T-cell (primary cell): ENCODE measurements at regions not wholly inside any gene's neighbourhood (a gene's known extent, or its start where the extent isn't known, plus 50 kb on each side); places are given as distances from the start of the nearest gene placed in this dataset.
"Not testable (repeated sequence)": the region's sequence is repeated elsewhere in the genome, so short reads cannot be mapped to it uniquely, and the experiment has no call there.

Source experiments
- ATAC-seq, 4 experiments: fragments of 200-7000 bp in 3 of 4; fragments of 150-1000 bp in 1 of 4; cut with Tn5 transposase; replicated peaks in 1 of 4; 1 replicate in 3 of 4; 2 replicates in 1 of 4; pipeline ENCODE4 v1.10.0; 2021; ENCODE audit warnings: moderate library complexity in 3 of 4, mild to moderate bottlenecking in 2 of 4, moderate number of reproducible peaks in 1 of 4
- CTCF ChIA-PET, 2 donors: fragments of 300-600 bp; sonication (Branson Sonifier 250); formaldehyde crosslinking; loops; one replicate each; lab custom pipeline; 2022; ENCODE audit warnings: antibody characterized with exemption in 2 of 2; lab: Charles Lee
- POLR2A ChIA-PET, 2 donors: fragments of 300-600 bp; sonication (Branson Sonifier 250); formaldehyde crosslinking; loops; one replicate each; lab custom pipeline; 2022; ENCODE audit warnings: antibody characterized with exemption in 2 of 2; lab: Charles Lee
- DNase-seq, 35 experiments: peaks; one replicate each; pipeline versions ENCODE4 v3.0.0 to v3.0.0-alpha.2; 2013 to 2023
- H3K27ac ChIP-seq: one replicate; pipeline ENCODE4 v1.5.1; 2013; ENCODE audit warnings: low read length
- H3K27me3 ChIP-seq, 2 experiments: replicated peaks in 1 of 2; 1 replicate in 1 of 2; 2 replicates in 1 of 2; pipeline versions ENCODE4 v1.6.1 to v1.7.0; 2013; ENCODE audit warnings: low read length in 1 of 2, mixed read lengths in 1 of 2; ENCODE audit not compliant: control insufficient read depth in 2 of 2, insufficient read depth in 2 of 2; ENCODE audit errors: extremely low read depth in 1 of 2
- H3K36me3 ChIP-seq, 2 donors: 1 replicate in 1 of 2; 2 replicates in 1 of 2; pipeline versions ENCODE4 v1.6.1 to v1.7.0; 2013; ENCODE audit warnings: low read length in 1 of 2; ENCODE audit not compliant: control insufficient read depth in 2 of 2, insufficient read depth in 1 of 2; ENCODE audit errors: extremely low read depth in 1 of 2
- H3K4me1 ChIP-seq, 2 experiments: 1 replicate in 1 of 2; 2 replicates in 1 of 2; pipeline versions ENCODE4 v1.6.1 to v1.7.0; 2013; ENCODE audit warnings: low read length in 2 of 2, mixed read lengths in 1 of 2; ENCODE audit not compliant: insufficient read depth in 2 of 2, control insufficient read depth in 1 of 2; ENCODE audit errors: extremely low read depth in 1 of 2
- H3K4me3 ChIP-seq, 2 donors: 1 replicate in 1 of 2; 2 replicates in 1 of 2; pipeline versions ENCODE4 v1.5.1 to v1.7.0; 2013; ENCODE audit warnings: mild to moderate bottlenecking in 2 of 2, low read length in 1 of 2, moderate library complexity in 1 of 2; ENCODE audit not compliant: control insufficient read depth in 1 of 2; ENCODE audit errors: extremely low read depth in 1 of 2
- H3K9me3 ChIP-seq: 2 replicates; pipeline ENCODE4 v1.7.0; 2013
- H3K27ac Mint-ChIP-seq, 2 donors: one replicate each; pipeline ENCODE4 v1.8.0; 2020 to 2021; ENCODE audit warnings: mild to moderate bottlenecking in 2 of 2, mixed read lengths in 2 of 2
- H3K27me3 Mint-ChIP-seq, 2 donors: one replicate each; pipeline ENCODE4 v1.8.0; 2021 to 2022; ENCODE audit warnings: mixed read lengths in 2 of 2
- H3K36me3 Mint-ChIP-seq: one replicate; pipeline ENCODE4 v1.8.0; 2021; ENCODE audit warnings: mixed read lengths
- H3K4me1 Mint-ChIP-seq, 3 donors: one replicate each; pipeline ENCODE4 v1.8.0; 2020 to 2022; ENCODE audit warnings: mixed read lengths in 3 of 3, mild to moderate bottlenecking in 1 of 3
- H3K4me3 Mint-ChIP-seq, 3 donors: one replicate each; pipeline ENCODE4 v1.8.0; 2020 to 2022; ENCODE audit warnings: mild to moderate bottlenecking in 3 of 3, mixed read lengths in 3 of 3, moderate library complexity in 3 of 3
- H3K9me3 Mint-ChIP-seq, 3 donors: one replicate each; pipeline ENCODE4 v1.8.0; 2020 to 2022; ENCODE audit warnings: mixed read lengths in 3 of 3
- WGBS: methylation state at CpG from one replicate; pipeline ENCODE4 v1.1.5; 2013; ENCODE audit warnings: missing lambda C conversion rate; ENCODE audit not compliant: insufficient coverage; 5-methylcytosine and 5-hydroxymethylcytosine counted together

DNA sequence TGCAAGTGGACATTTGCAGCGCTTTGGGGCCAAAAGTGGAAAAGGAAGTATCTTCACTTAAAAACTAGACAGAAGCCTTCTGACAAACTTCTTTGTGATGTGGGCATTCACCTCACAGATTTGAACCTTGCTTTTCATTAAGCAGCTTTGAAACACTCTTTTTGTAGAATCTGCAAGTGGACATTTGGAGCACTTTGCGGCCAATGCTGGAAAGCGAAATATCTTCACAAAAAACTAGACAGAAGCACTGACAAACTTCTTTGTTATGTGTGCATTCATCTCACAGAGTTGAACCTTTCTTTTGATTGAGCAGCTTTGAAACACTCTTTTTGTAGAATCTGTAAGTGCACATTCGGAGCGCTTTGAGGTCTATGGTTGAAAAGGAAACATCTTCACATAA lies 1365.9 kb upstream of the DEFB115 start:
- H3K4me3 ChIP-seq, H3K4me3 Mint-ChIP-seq, H3K9me3 ChIP-seq, H3K27me3 ChIP-seq, POLR2A ChIA-PET, H3K27ac Mint-ChIP-seq, H3K36me3 Mint-ChIP-seq, H3K4me1 ChIP-seq, H3K36me3 ChIP-seq, ATAC-seq, H3K27me3 Mint-ChIP-seq, H3K27ac ChIP-seq, DNase-seq: not testable (repeated sequence)
- Mint-ChIP-seq H3K9me3 (peaks cover 13 to 19% (median 15%) of the 10 kb centered on the region in 3 donors), H3K4me1 (peaks cover 4 to 10% (median 5%) of the 10 kb centered on the region in 3 donors)
- CTCF ChIA-PET = interaction anchor here in 1 of 2 donors (0.6 kb wide), 1 partner anchor 574 kb away, joined by 4 read pairs; no protein-coding TSS in a partner anchor
- WGBS = 85% methylated on average over 3 of the region's 5 CpGs
